HepG2 (cell line): ENCODE measurements at regions not wholly inside any gene's neighbourhood (a gene's known extent, or its start where the extent isn't known, plus 50 kb on each side); places are given as distances from the start of the nearest gene placed in this dataset.

ENCODE experiments used
- CTCF ChIP-seq: sonication (generic); formaldehyde crosslinking; IDR thresholded peaks from 2 replicates; pipeline ENCODE4 v1.5.0; 2020; ENCODE audit warnings: mild to moderate bottlenecking, missing genetic modification reagents, moderate library complexity
- POLR2A ChIP-seq, 2 experiments: IDR thresholded peaks; 2 replicates each; pipeline ENCODE4 v1.6.1; 2011; ENCODE audit warnings: low read depth in 2 of 2, low read length in 2 of 2, mild to moderate bottlenecking in 1 of 2, moderate library complexity in 1 of 2; ENCODE audit not compliant: insufficient read depth in 1 of 2
- RBFOX2 ChIP-seq: fragments of 200-400 bp; formaldehyde crosslinking; IDR thresholded peaks from 2 replicates; pipeline ENCODE4 v1.6.1; 2017; ENCODE audit warnings: low read depth, mild to moderate bottlenecking, low read length
- SIN3A ChIP-seq: IDR thresholded peaks from 2 replicates; pipeline ENCODE4 v1.6.1; 2011; ENCODE audit warnings: low read depth, mild to moderate bottlenecking, control low read depth, low read length, borderline replicate concordance
- SUZ12 ChIP-seq: fragments of 150-350 bp; IDR thresholded peaks from 2 replicates; pipeline ENCODE4 v1.6.1; 2014; ENCODE audit warnings: low read depth, low read length
- ZBTB33 ChIP-seq: sonication (generic); formaldehyde crosslinking; IDR thresholded peaks from 2 replicates; pipeline ENCODE4 v1.4.0; 2020; ENCODE audit warnings: missing genetic modification reagents
- ZNF18 ChIP-seq: sonication (generic); formaldehyde crosslinking; IDR thresholded peaks from 2 replicates; pipeline ENCODE4 v1.8.0; 2022; ENCODE audit warnings: mild to moderate bottlenecking, missing genetic modification reagents; ENCODE audit not compliant: insufficient replicate concordance
- ZNF414 ChIP-seq: sonication (generic); formaldehyde crosslinking; IDR thresholded peaks from 2 replicates; pipeline ENCODE4 v1.5.0; 2020; ENCODE audit warnings: missing genetic modification reagents

GRCh38 chr3:36197151-36197550 lies 183.2 kb upstream of the STAC start:
- TF ChIP-seq CTCF (CRISPR knock-in tag), result no peak
- TF ChIP-seq SUZ12, result no peak
- TF ChIP-seq POLR2A (IDR thresholded peaks at IDR 0.05; ENCODE audit: insufficient read depth in 1 of 2, low read depth in 2 of 2, low read length in 2 of 2), result no peak
- no peak for TF ChIP-seq ZNF414
- no peak for TF ChIP-seq ZNF18
- TF ChIP-seq SIN3A, result no peak
- TF ChIP-seq ZBTB33 (CRISPR knock-in tag), result no peak
- TF ChIP-seq RBFOX2, result no peak
